ENCODE measurements at regions not wholly inside any gene's neighbourhood (a gene's known extent, or its start where the extent isn't known, plus 50 kb on each side); places are given as distances from the start of the nearest gene placed in this dataset.

DNA sequence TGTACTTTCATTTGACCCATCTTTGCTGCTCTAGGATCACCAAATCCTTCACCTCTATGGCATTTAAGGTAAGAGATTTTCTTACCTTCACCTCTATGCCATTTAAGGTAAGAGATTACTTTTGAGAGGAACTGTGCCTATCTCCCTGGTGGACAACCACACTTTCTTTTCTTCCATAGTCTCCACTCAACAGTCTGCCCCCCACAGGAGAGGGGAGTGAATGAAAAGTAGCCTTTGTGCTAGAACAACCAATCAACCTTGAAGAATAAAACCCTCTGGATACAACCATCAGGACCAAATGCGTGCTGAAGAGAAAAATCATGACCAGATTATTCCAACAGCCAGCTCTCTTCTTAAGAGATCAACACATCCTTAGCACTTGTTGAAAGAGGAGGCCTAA, 258.6 kb upstream of the TMPO start:
- no peak for TF ChIP-seq ZNF140 (CRISPR knock-in tag; IDR thresholded peaks at IDR 0.05)
- TF ChIP-seq HCFC1 (IDR thresholded peaks at IDR 0.05; ENCODE audit: low read depth, low read length): no peak

Measured in K562 (cell line).